HEK293 (cell line): ENCODE measurements at regions not wholly inside any gene's neighbourhood (a gene's known extent, or its start where the extent isn't known, plus 50 kb on each side); places are given as distances from the start of the nearest gene placed in this dataset.

Experiments used
- CTCF ChIA-PET: fragments of 350-600 bp; formaldehyde crosslinking; extraction: SDS; loops from one replicate; lab custom pipeline; 2021; ENCODE audit warnings: antibody characterized with exemption; lab: Yijun Ruan, JAX
- POLR2A ChIA-PET: fragments of 300-600 bp; formaldehyde crosslinking; extraction: SDS; loops from one replicate; lab custom pipeline; 2020; ENCODE audit warnings: antibody characterized with exemption, inconsistent platforms; lab: Yijun Ruan, JAX
- H3K27ac ChIP-seq: fragments of 200-500 bp; sonication (Bioruptor generic); 2 replicates; pipeline ENCODE4 v1.5.1; 2014; ENCODE audit warnings: low read depth, low read length, control low read depth, inconsistent platforms; ENCODE audit errors: extremely low read depth
- H3K36me3 ChIP-seq, 2 experiments: fragments of 200-500 bp in 1 of 2; sonication (Bioruptor generic) in 1 of 2; 1 replicate in 1 of 2; 2 replicates in 1 of 2; pipeline ENCODE4 v1.5.1; 2014 to 2017; ENCODE audit warnings: inconsistent platforms in 2 of 2, low read length in 2 of 2; ENCODE audit not compliant: control insufficient read depth in 2 of 2, insufficient read depth in 1 of 2
- H3K4me1 ChIP-seq: fragments of 200-500 bp; sonication (Bioruptor generic); 2 replicates; pipeline ENCODE4 v1.5.1; 2014; ENCODE audit warnings: mild to moderate bottlenecking, low read length, inconsistent platforms; ENCODE audit not compliant: control insufficient read depth, insufficient read depth
- H3K4me3 ChIP-seq: 2 replicates; pipeline ENCODE4 v1.5.1; 2011; ENCODE audit warnings: low read depth, mild to moderate bottlenecking, control low read depth, low read length, moderate library complexity
- H3K9me3 ChIP-seq: fragments of 200-500 bp; sonication (Bioruptor generic); 2 replicates; pipeline ENCODE4 v1.5.1; 2014; ENCODE audit warnings: low read depth, low read length, inconsistent platforms; ENCODE audit not compliant: control insufficient read depth, insufficient read depth
- AEBP2 ChIP-seq: fragments of 450-650 bp; formaldehyde crosslinking; IDR thresholded peaks from 2 replicates; pipeline ENCODE4 v1.5.1; 2016; ENCODE audit warnings: missing biosample characterization, missing genetic modification characterization, borderline replicate concordance
- GLIS1 ChIP-seq: fragments of 450-650 bp; formaldehyde crosslinking; IDR thresholded peaks from 2 replicates; pipeline ENCODE4 v1.5.1; 2016; ENCODE audit warnings: missing biosample characterization, missing genetic modification characterization
- MZF1 ChIP-seq: fragments of 450-650 bp; formaldehyde crosslinking; IDR thresholded peaks from 2 replicates; pipeline ENCODE4 v1.5.1; 2017; ENCODE audit warnings: missing biosample characterization, missing genetic modification characterization, borderline replicate concordance
- ZFP41 ChIP-seq: fragments of 450-650 bp; formaldehyde crosslinking; IDR thresholded peaks from 2 replicates; pipeline ENCODE4 v1.5.1; 2016; ENCODE audit warnings: missing biosample characterization, missing genetic modification characterization, borderline replicate concordance
- ZNF10 ChIP-seq: fragments of 450-650 bp; formaldehyde crosslinking; IDR thresholded peaks from 2 replicates; pipeline ENCODE4 v1.5.1; 2017; ENCODE audit warnings: missing biosample characterization, missing genetic modification characterization
- ZNF121 ChIP-seq: fragments of 450-650 bp; formaldehyde crosslinking; IDR thresholded peaks from 2 replicates; pipeline ENCODE4 v1.5.1; 2016; ENCODE audit warnings: missing biosample characterization, missing genetic modification characterization
- ZNF133 ChIP-seq: fragments of 450-650 bp; formaldehyde crosslinking; IDR thresholded peaks from 2 replicates; pipeline ENCODE4 v1.5.1; 2016; ENCODE audit warnings: missing biosample characterization, missing genetic modification characterization
- ZNF140 ChIP-seq: fragments of 450-650 bp; formaldehyde crosslinking; IDR thresholded peaks from 2 replicates; pipeline ENCODE4 v1.5.1; 2016; ENCODE audit warnings: missing biosample characterization, missing genetic modification characterization
- ZNF202 ChIP-seq: fragments of 450-650 bp; formaldehyde crosslinking; IDR thresholded peaks from 2 replicates; pipeline ENCODE4 v1.5.1; 2016; ENCODE audit warnings: missing biosample characterization, missing genetic modification characterization, borderline replicate concordance
- ZNF26 ChIP-seq: fragments of 450-650 bp; formaldehyde crosslinking; IDR thresholded peaks from 2 replicates; pipeline ENCODE4 v1.5.1; 2016; ENCODE audit warnings: missing biosample characterization, missing genetic modification characterization
- ZNF266 ChIP-seq: fragments of 450-650 bp; formaldehyde crosslinking; IDR thresholded peaks from 2 replicates; pipeline ENCODE4 v1.5.1; 2016; ENCODE audit warnings: missing biosample characterization, missing genetic modification characterization, low read depth
- ZNF302 ChIP-seq: fragments of 450-650 bp; formaldehyde crosslinking; IDR thresholded peaks from 2 replicates; pipeline ENCODE4 v1.5.1; 2016; ENCODE audit warnings: missing biosample characterization, missing genetic modification characterization, low read depth
- ZNF394 ChIP-seq: fragments of 450-650 bp; formaldehyde crosslinking; IDR thresholded peaks from 2 replicates; pipeline ENCODE4 v1.5.1; 2016; ENCODE audit warnings: missing biosample characterization, missing genetic modification characterization, mild to moderate bottlenecking, moderate library complexity, borderline replicate concordance
- ZNF433 ChIP-seq: fragments of 450-650 bp; formaldehyde crosslinking; IDR thresholded peaks from 2 replicates; pipeline ENCODE4 v1.5.1; 2016; ENCODE audit warnings: missing biosample characterization, missing genetic modification characterization, low read depth
- ZNF514 ChIP-seq: fragments of 450-650 bp; formaldehyde crosslinking; IDR thresholded peaks from 2 replicates; pipeline ENCODE4 v1.5.1; 2016; ENCODE audit warnings: missing biosample characterization, missing genetic modification characterization
- ZNF548 ChIP-seq: fragments of 450-650 bp; formaldehyde crosslinking; IDR thresholded peaks from 2 replicates; pipeline ENCODE4 v1.5.1; 2016; ENCODE audit warnings: missing biosample characterization, missing genetic modification characterization
- ZNF580 ChIP-seq: fragments of 450-650 bp; formaldehyde crosslinking; IDR thresholded peaks from 2 replicates; pipeline ENCODE4 v1.5.1; 2016; ENCODE audit warnings: missing biosample characterization, missing genetic modification characterization
- ZNF596 ChIP-seq: fragments of 450-650 bp; IDR thresholded peaks from 2 replicates; pipeline ENCODE4 v1.5.0; 2018; ENCODE audit warnings: missing biosample characterization, mild to moderate bottlenecking, missing genetic modification characterization, moderate library complexity
- ZSCAN18 ChIP-seq: fragments of 450-650 bp; formaldehyde crosslinking; IDR thresholded peaks from 2 replicates; pipeline ENCODE4 v1.5.1; 2016; ENCODE audit warnings: missing biosample characterization, missing genetic modification characterization
- ZXDB ChIP-seq: fragments of 450-650 bp; formaldehyde crosslinking; IDR thresholded peaks from 2 replicates; pipeline ENCODE4 v1.5.1; 2016; ENCODE audit warnings: missing biosample characterization, missing genetic modification characterization

- ChIA-PET POLR2A (no interaction called here), CTCF (interaction anchor here (2.7 kb wide), 1 partner anchor 13 kb away, joined by 13 read pairs; no protein-coding TSS in a partner anchor)
- no peaks in the 10 kb centered on the region for H3K36me3 ChIP-seq
- H3K27ac ChIP-seq: no peak overlapping the region
- TF ChIP-seq ZXDB (no peak), ZNF596 (tag by site-specific recombination) (no peak), ZNF433 (tag by site-specific recombination) (no peak), ZNF514 (tag by site-specific recombination) (no peak), MZF1 (tag by site-specific recombination) (no peak)
- H3K9me3 ChIP-seq: no peaks in the 10 kb centered on the region
- no peak overlapping the region for H3K4me3 ChIP-seq
- H3K4me1 ChIP-seq: no peaks in the 10 kb centered on the region
Observed at GRCh38 chr11:32039149-32039548, 51.7 kb upstream of the RCN1 start.

- Histone ChIP-seq H3K9me3 (no peaks in the 10 kb centered on the region), H3K4me3 (no peak overlapping the region), H3K27ac (no peak overlapping the region), H3K4me1 (no peaks in the 10 kb centered on the region), H3K36me3 (no peaks in the 10 kb centered on the region)
- no peak for TF ChIP-seq ZFP41
- TF ChIP-seq AEBP2 (tag by site-specific recombination): no peak
- no peak for TF ChIP-seq ZNF302
- TF ChIP-seq ZNF580 (tag by site-specific recombination): no peak
- TF ChIP-seq ZNF121 (tag by site-specific recombination): no peak
- no peak for TF ChIP-seq ZNF26 (tag by site-specific recombination)
- TF ChIP-seq ZSCAN18: no peak
- TF ChIP-seq ZNF202 (tag by site-specific recombination): no peak
- TF ChIP-seq ZNF140 (tag by site-specific recombination): no peak
- TF ChIP-seq ZNF133 (tag by site-specific recombination): no peak
- no peak for TF ChIP-seq ZNF266 (tag by site-specific recombination)
- no peak for TF ChIP-seq ZNF10 (tag by site-specific recombination)
- TF ChIP-seq GLIS1 (tag by site-specific recombination): no peak
- no peak for TF ChIP-seq ZNF394 (tag by site-specific recombination)
- TF ChIP-seq ZNF548 (tag by site-specific recombination): no peak
- CTCF ChIA-PET: interaction anchor here (2.2 kb wide), 1 partner anchor 18 kb away, joined by 12 read pairs; no protein-coding TSS in a partner anchor
- POLR2A ChIA-PET: no interaction called here
Observed at GRCh38 chr11:32034680-32035079, 56.2 kb upstream of the RCN1 start.
